ENCODE measurements at regions not wholly inside any gene's neighbourhood (a gene's known extent, or its start where the extent isn't known, plus 50 kb on each side); places are given as distances from the start of the nearest gene placed in this dataset.

DNA sequence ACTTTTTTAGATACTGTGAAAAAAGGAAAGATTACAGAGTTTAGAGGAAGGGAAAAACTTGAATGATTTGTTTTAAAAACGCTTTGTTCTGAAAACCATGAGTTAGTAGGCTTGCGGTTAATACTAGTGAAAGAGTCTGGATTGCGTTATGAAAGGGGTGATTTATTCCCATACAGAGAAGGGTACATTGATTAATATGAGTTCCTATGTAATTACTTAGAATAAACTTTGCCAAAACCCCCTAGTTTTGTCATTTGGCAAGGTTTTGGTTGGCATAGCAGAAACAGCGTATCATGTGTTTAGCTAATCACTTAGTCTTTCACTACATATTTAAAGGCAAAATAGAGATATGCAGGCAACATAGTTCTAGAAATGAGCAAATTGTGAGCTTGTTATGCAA lies 91.2 kb upstream of the POT1 start:
- DNase-seq, result no peak

DNA sequence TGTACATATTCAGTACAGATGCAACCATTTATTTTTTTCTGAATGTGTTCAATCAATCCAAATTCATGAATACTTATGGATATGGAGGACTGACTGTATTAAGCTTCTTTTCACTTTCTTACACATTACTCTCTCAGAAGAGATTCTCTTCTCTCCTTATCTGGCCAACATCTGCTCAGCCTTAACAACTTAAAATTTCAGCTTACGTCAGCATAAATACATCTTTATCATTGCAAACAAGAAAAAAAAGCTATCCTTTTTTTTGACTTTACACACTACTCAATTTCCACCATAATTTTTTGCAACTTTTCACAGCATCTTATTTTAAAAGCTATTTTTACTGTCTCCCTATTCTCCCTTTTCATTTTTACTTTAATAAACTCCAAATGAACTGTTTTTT lies 80.9 kb upstream of the POT1 start:
- no peak for DNase-seq

DNA sequence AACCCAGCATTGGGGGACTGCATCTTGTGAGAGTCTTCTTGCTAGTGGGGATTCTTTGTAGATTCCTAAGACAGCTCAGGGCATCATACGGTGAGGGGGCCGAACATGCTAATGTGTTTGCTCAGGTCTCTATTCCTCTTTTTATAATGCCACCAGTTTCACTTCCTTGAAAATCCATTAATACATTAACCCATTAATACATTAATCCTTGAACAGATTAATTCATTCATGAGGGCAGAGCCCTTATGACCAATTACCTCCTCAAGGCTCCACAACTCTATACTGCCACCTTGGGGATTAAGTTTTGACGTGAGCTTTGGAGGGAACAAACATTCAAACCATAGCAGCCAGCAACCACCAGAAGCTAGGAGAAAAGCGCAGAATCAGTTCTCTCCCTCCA lies 67.2 kb upstream of the POT1 start:
- no peak for DNase-seq

GRCh38 chr7:124992851-124993562 lies 63.4 kb upstream of the POT1 start:
- no peak for DNase-seq

DNA sequence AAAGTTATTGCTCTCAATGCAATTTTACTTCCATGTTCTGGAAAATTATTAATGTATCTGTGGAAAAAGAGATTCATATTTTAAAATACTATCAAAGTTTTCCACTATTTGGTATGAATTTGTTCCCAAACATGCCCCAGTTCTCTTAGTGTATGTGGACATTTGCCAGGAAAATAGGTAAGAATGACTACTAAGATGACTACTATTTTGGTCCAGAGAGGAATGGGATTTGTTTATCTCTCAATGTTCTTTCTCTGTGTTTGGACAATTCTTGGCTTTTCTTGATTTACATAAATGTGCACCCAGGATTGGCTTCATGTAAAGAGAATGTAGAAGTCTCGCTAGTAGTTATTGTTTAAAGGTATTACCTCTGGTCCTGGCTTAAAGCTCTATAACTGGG lies 60.3 kb upstream of the POT1 start:
- DNase-seq, result no peak
